Effector memory CD8-positive, alpha-beta T cell (primary cell): ENCODE measurements at regions not wholly inside any gene's neighbourhood (a gene's known extent, or its start where the extent isn't known, plus 50 kb on each side); places are given as distances from the start of the nearest gene placed in this dataset.
"Not testable (repeated sequence)": the region's sequence is repeated elsewhere in the genome, so short reads cannot be mapped to it uniquely, and the experiment has no call there.

Experiments used
- ATAC-seq: fragments of 150-1000 bp; cut with Tn5 transposase; replicated peaks from 2 replicates; pipeline ENCODE4 v1.10.0; 2021; ENCODE audit warnings: mild to moderate bottlenecking, moderate library complexity
- DNase-seq, 3 experiments: peaks; one replicate each; pipeline ENCODE4 v3.0.0; 2021
- H3K27ac Mint-ChIP-seq, 2 donors: one replicate each; pipeline ENCODE4 v1.8.0; 2022; ENCODE audit warnings: mild to moderate bottlenecking in 2 of 2, mixed read lengths in 2 of 2, moderate library complexity in 2 of 2
- H3K27me3 Mint-ChIP-seq, 2 donors: one replicate each; pipeline ENCODE4 v1.8.0; 2022; ENCODE audit warnings: mixed read lengths in 2 of 2
- H3K36me3 Mint-ChIP-seq: one replicate; pipeline ENCODE4 v1.8.0; 2022; ENCODE audit warnings: mild to moderate bottlenecking, moderate library complexity, mixed read lengths; ENCODE audit not compliant: insufficient read depth
- H3K4me1 Mint-ChIP-seq, 2 donors: one replicate each; pipeline ENCODE4 v1.8.0; 2022; ENCODE audit warnings: low read depth in 2 of 2, mixed read lengths in 2 of 2
- H3K4me3 Mint-ChIP-seq, 2 donors: one replicate each; pipeline ENCODE4 v1.8.0; 2022; ENCODE audit warnings: mild to moderate bottlenecking in 2 of 2, mixed read lengths in 2 of 2, moderate library complexity in 2 of 2
- H3K9me3 Mint-ChIP-seq, 2 donors: one replicate each; pipeline ENCODE4 v1.8.0; 2022; ENCODE audit warnings: mixed read lengths in 2 of 2

GRCh38 chr10:26355241-26355640 lies 82.9 kb upstream of the APBB1IP start:
- Mint-ChIP-seq H3K36me3 (no peaks in the 10 kb centered on the region), H3K4me3 (no peak overlapping the region), H3K27ac (no peak overlapping the region), H3K9me3 (no peaks in the 10 kb centered on the region), H3K4me1 (no peaks in the 10 kb centered on the region), H3K27me3 (peaks cover 23 to 26% of the 10 kb centered on the region in 2 donors)
- no peak for DNase-seq
- no peak for ATAC-seq

- no peak for ATAC-seq
- Mint-ChIP-seq H3K4me1 (no peaks in the 10 kb centered on the region), H3K36me3 (no peaks in the 10 kb centered on the region), H3K27ac (no peak overlapping the region), H3K4me3 (no peak overlapping the region), H3K27me3 (peaks cover 19 to 26% of the 10 kb centered on the region in 2 donors), H3K9me3 (no peaks in the 10 kb centered on the region)
- DNase-seq, result no peak
These were observed 80.9 kb upstream of the APBB1IP start for GRCh38 chr10:26357203-26357602.

GRCh38 chr10:26358071-26358470 lies 80.1 kb upstream of the APBB1IP start:
- Mint-ChIP-seq H3K4me1 (no peaks in the 10 kb centered on the region), H3K27ac (no peak overlapping the region), H3K4me3 (no peak overlapping the region), H3K27me3 (peaks cover 10 to 25% of the 10 kb centered on the region in 2 donors), H3K36me3 (no peaks in the 10 kb centered on the region), H3K9me3 (no peaks in the 10 kb centered on the region)
- no peak for DNase-seq
- ATAC-seq, result no peak

GRCh38 chr10:26359670-26360069 lies 78.5 kb upstream of the APBB1IP start:
- Mint-ChIP-seq H3K9me3 (no peaks in the 10 kb centered on the region), H3K4me1 (no peaks in the 10 kb centered on the region), H3K27ac (no peak overlapping the region), H3K36me3 (no peaks in the 10 kb centered on the region), H3K4me3 (no peak overlapping the region), H3K27me3 (peaks cover 10 to 20% of the 10 kb centered on the region in 2 donors)
- no peak for DNase-seq
- no peak for ATAC-seq

- Mint-ChIP-seq H3K9me3 (no peaks in the 10 kb centered on the region), H3K27ac (no peak overlapping the region), H3K27me3 (peaks cover 0 to 6% of the 10 kb centered on the region in 2 donors), H3K4me3 (no peak overlapping the region), H3K36me3 (no peaks in the 10 kb centered on the region), H3K4me1 (no peaks in the 10 kb centered on the region)
- no peak for ATAC-seq
- no peak for DNase-seq
These were observed 76.8 kb upstream of the APBB1IP start for GRCh38 chr10:26361351-26361750.

GRCh38 chr10:26361971-26362370 lies 76.2 kb upstream of the APBB1IP start:
- ATAC-seq, result no peak
- no peaks in the 10 kb centered on the region for H3K36me3 Mint-ChIP-seq
- no peak overlapping the region for H3K27ac Mint-ChIP-seq
- H3K9me3 Mint-ChIP-seq, result no peaks in the 10 kb centered on the region
- H3K4me1 Mint-ChIP-seq, result no peaks in the 10 kb centered on the region
- DNase-seq, result no peak
- peaks cover under 1 to 6% of the 10 kb centered on the region in 2 donors for H3K27me3 Mint-ChIP-seq
- H3K4me3 Mint-ChIP-seq, result no peak overlapping the region

- Mint-ChIP-seq H3K4me3 (no peak overlapping the region), H3K27me3 (peaks cover 6 to 11% of the 10 kb centered on the region in 2 donors), H3K36me3 (no peaks in the 10 kb centered on the region), H3K27ac (no peak overlapping the region), H3K9me3 (peaks cover 0 to 9% of the 10 kb centered on the region in 2 donors), H3K4me1 (no peaks in the 10 kb centered on the region)
- DNase-seq (no peak), ATAC-seq (no peak)
These were observed 72.3 kb upstream of the APBB1IP start for GRCh38 chr10:26365681-26366358.

GRCh38 chr10:26367035-26367434 lies 71.1 kb upstream of the APBB1IP start:
- not testable (repeated sequence) for H3K4me1 Mint-ChIP-seq, DNase-seq, H3K27ac Mint-ChIP-seq, ATAC-seq, H3K4me3 Mint-ChIP-seq, H3K9me3 Mint-ChIP-seq, H3K36me3 Mint-ChIP-seq
- H3K27me3 Mint-ChIP-seq, result peaks cover 6 to 11% of the 10 kb centered on the region in 2 donors

GRCh38 chr10:26367771-26368170 lies 70.4 kb upstream of the APBB1IP start:
- no peaks in the 10 kb centered on the region for H3K36me3 Mint-ChIP-seq
- DNase-seq (peak in 1 of 3 experiments; percentile 11), ATAC-seq (no peak)
- no peak overlapping the region for H3K4me3 Mint-ChIP-seq
- H3K4me1 Mint-ChIP-seq, result no peaks in the 10 kb centered on the region
- no peak overlapping the region for H3K27ac Mint-ChIP-seq
- peaks cover 6 to 11% of the 10 kb centered on the region in 2 donors for H3K27me3 Mint-ChIP-seq
- peaks cover 0 to 9% of the 10 kb centered on the region in 2 donors for H3K9me3 Mint-ChIP-seq

GRCh38 chr10:26368463-26368862 lies 69.7 kb upstream of the APBB1IP start:
- Mint-ChIP-seq H3K27ac (no peak overlapping the region), H3K27me3 (peaks cover 6 to 18% of the 10 kb centered on the region in 2 donors), H3K36me3 (no peaks in the 10 kb centered on the region), H3K9me3 (peaks cover 0 to 9% of the 10 kb centered on the region in 2 donors), H3K4me3 (no peak overlapping the region), H3K4me1 (no peaks in the 10 kb centered on the region)
- ATAC-seq, result no peak
- no peak for DNase-seq

- H3K4me3 Mint-ChIP-seq, result no peak overlapping the region
- H3K4me1 Mint-ChIP-seq, result no peaks in the 10 kb centered on the region
- peaks cover 0 to 2% of the 10 kb centered on the region in 2 donors for H3K9me3 Mint-ChIP-seq
- no peak overlapping the region for H3K27ac Mint-ChIP-seq
- H3K27me3 Mint-ChIP-seq, result peaks cover 0 to 26% of the 10 kb centered on the region in 2 donors
- DNase-seq (no peak), ATAC-seq (no peak)
- H3K36me3 Mint-ChIP-seq, result no peaks in the 10 kb centered on the region
These were observed 65.4 kb upstream of the APBB1IP start for GRCh38 chr10:26372513-26373354.

- no peak overlapping the region for H3K27ac Mint-ChIP-seq
These were observed 63.7 kb upstream of the APBB1IP start for GRCh38 chr10:26374426-26374825.

GRCh38 chr10:26377224-26377810 lies 60.8 kb upstream of the APBB1IP start:
- H3K4me1 Mint-ChIP-seq, H3K36me3 Mint-ChIP-seq, H3K27ac Mint-ChIP-seq, DNase-seq, H3K9me3 Mint-ChIP-seq, ATAC-seq, H3K4me3 Mint-ChIP-seq: not testable (repeated sequence)
- H3K27me3 Mint-ChIP-seq, result peaks cover 0 to 24% of the 10 kb centered on the region in 2 donors

More at GRCh38 chr10:26374426-26374825, 63.7 kb upstream of the APBB1IP start:
- peaks cover 0 to 24% of the 10 kb centered on the region in 2 donors for H3K27me3 Mint-ChIP-seq
- H3K4me1 Mint-ChIP-seq, result no peaks in the 10 kb centered on the region
- H3K9me3 Mint-ChIP-seq, result no peaks in the 10 kb centered on the region
- no peak overlapping the region for H3K4me3 Mint-ChIP-seq
- no peak for DNase-seq
- ATAC-seq, result no peak
- H3K36me3 Mint-ChIP-seq, result no peaks in the 10 kb centered on the region
